ENCODE measurements at regions not wholly inside any gene's neighbourhood (a gene's known extent, or its start where the extent isn't known, plus 50 kb on each side); places are given as distances from the start of the nearest gene placed in this dataset.

- intact Hi-C loops (cut with micrococcal nuclease), result no loop called here
- no peak overlapping the region for H3K27ac ChIP-seq (replicated peaks)
- DNase-seq, result no peak
- no peak for TF ChIP-seq CTCF (IDR thresholded peaks at IDR 0.05; ENCODE audit: borderline replicate concordance)
- H3K27me3 ChIP-seq (ENCODE audit: low read depth), result no peaks in the 10 kb centered on the region
- peaks cover 24% of the 10 kb centered on the region for H3K9me3 ChIP-seq (replicated peaks)
- no peak overlapping the region for H3K4me3 ChIP-seq
- H3K4me1 ChIP-seq, result no peaks in the 10 kb centered on the region
- no peaks in the 10 kb centered on the region for H3K36me3 ChIP-seq
These were observed 577.1 kb downstream of the ANKRD50 start for GRCh38 chr4:124135409-124135813.

GRCh38 chr4:124139044-124139443, 573.5 kb downstream of the ANKRD50 start:
- Histone ChIP-seq H3K9me3 (replicated peaks) (no peaks in the 10 kb centered on the region), H3K27me3 (ENCODE audit: low read depth) (no peaks in the 10 kb centered on the region), H3K27ac (replicated peaks) (no peak overlapping the region), H3K36me3 (no peaks in the 10 kb centered on the region), H3K4me1 (peaks cover 4% of the 10 kb centered on the region), H3K4me3 (no peak overlapping the region)
- no peak for TF ChIP-seq CTCF (IDR thresholded peaks at IDR 0.05; ENCODE audit: borderline replicate concordance)
- intact Hi-C loops (cut with micrococcal nuclease), result no loop called here
- no peak for DNase-seq

- Histone ChIP-seq H3K4me3 (no peak overlapping the region), H3K27me3 (ENCODE audit: low read depth) (no peaks in the 10 kb centered on the region), H3K4me1 (peaks cover 29% of the 10 kb centered on the region), H3K9me3 (replicated peaks) (no peaks in the 10 kb centered on the region), H3K36me3 (no peaks in the 10 kb centered on the region), H3K27ac (replicated peaks) (no peak overlapping the region)
- no peak for TF ChIP-seq CTCF (IDR thresholded peaks at IDR 0.05; ENCODE audit: borderline replicate concordance)
- no peak for DNase-seq
- intact Hi-C loops (cut with micrococcal nuclease), result no loop called here
These were observed 568.9 kb downstream of the ANKRD50 start for GRCh38 chr4:124143632-124144031.

GRCh38 chr4:124144238-124144654, 568.3 kb downstream of the ANKRD50 start:
- Histone ChIP-seq H3K27ac (replicated peaks) (no peak overlapping the region), H3K4me3 (no peak overlapping the region), H3K27me3 (ENCODE audit: low read depth) (no peaks in the 10 kb centered on the region), H3K9me3 (replicated peaks) (no peaks in the 10 kb centered on the region), H3K4me1 (peaks cover 29% of the 10 kb centered on the region), H3K36me3 (no peaks in the 10 kb centered on the region)
- TF ChIP-seq CTCF (IDR thresholded peaks at IDR 0.05; ENCODE audit: borderline replicate concordance), result no peak
- intact Hi-C loops (cut with micrococcal nuclease), result no loop called here
- DNase-seq, result no peak

- intact Hi-C loops (cut with micrococcal nuclease), result no loop called here
- Histone ChIP-seq H3K27ac (replicated peaks) (peak overlapping the region; percentile 22), H3K27me3 (ENCODE audit: low read depth) (no peaks in the 10 kb centered on the region), H3K4me3 (no peak overlapping the region), H3K36me3 (no peaks in the 10 kb centered on the region), H3K4me1 (peaks cover 29% of the 10 kb centered on the region), H3K9me3 (replicated peaks) (no peaks in the 10 kb centered on the region)
- no peak for DNase-seq
- no peak for TF ChIP-seq CTCF (IDR thresholded peaks at IDR 0.05; ENCODE audit: borderline replicate concordance)
These were observed 566.5 kb downstream of the ANKRD50 start for GRCh38 chr4:124146068-124146467.

GRCh38 chr4:124151031-124151430, 561.5 kb downstream of the ANKRD50 start:
- H3K27ac ChIP-seq (replicated peaks), result no peak overlapping the region
- peaks cover 8% of the 10 kb centered on the region for H3K4me1 ChIP-seq
- intact Hi-C loops (cut with micrococcal nuclease), result no loop called here
- no peaks in the 10 kb centered on the region for H3K9me3 ChIP-seq (replicated peaks)
- TF ChIP-seq CTCF (IDR thresholded peaks at IDR 0.05; ENCODE audit: borderline replicate concordance), result no peak
- H3K4me3 ChIP-seq, result no peak overlapping the region
- no peak for DNase-seq
- no peaks in the 10 kb centered on the region for H3K27me3 ChIP-seq (ENCODE audit: low read depth)
- no peaks in the 10 kb centered on the region for H3K36me3 ChIP-seq

Measured in left ventricle myocardium inferior (tissue), 1 donor.